Sigmoid colon (tissue), 4 donors: ENCODE measurements at regions not wholly inside any gene's neighbourhood (a gene's known extent, or its start where the extent isn't known, plus 50 kb on each side); places are given as distances from the start of the nearest gene placed in this dataset.

Source experiments
- CTCF ChIP-seq, 4 experiments: fragments of 450-650 bp in 3 of 4; fragments of 200-600 bp in 1 of 4; IDR thresholded peaks; one replicate each; pipeline ENCODE4 v1.5.1; 2016 to 2019; ENCODE audit warnings: antibody characterized with exemption in 4 of 4, mild to moderate bottlenecking in 3 of 4, moderate library complexity in 2 of 4
- EP300 ChIP-seq, 4 donors: sonication (generic); formaldehyde crosslinking; IDR thresholded peaks; one replicate each; pipeline ENCODE4 v1.6.1; 2017; ENCODE audit warnings: antibody characterized with exemption in 4 of 4
- POLR2A ChIP-seq, 2 donors: fragments of 450-650 bp; IDR thresholded peaks; one replicate each; pipeline ENCODE4 v1.6.1; 2016; ENCODE audit warnings: antibody characterized with exemption in 2 of 2, mild to moderate bottlenecking in 2 of 2, moderate library complexity in 2 of 2
- POLR2AphosphoS5 ChIP-seq, 4 donors: sonication (generic); formaldehyde crosslinking; IDR thresholded peaks; one replicate each; pipeline ENCODE4 v1.6.1; 2017; ENCODE audit warnings: antibody characterized with exemption in 4 of 4

GRCh38 chr11:45024846-45025588 is 74.3 kb upstream of the TP53I11 start:
- TF ChIP-seq CTCF (IDR thresholded peaks at IDR 0.05) = no peak
- TF ChIP-seq POLR2A (IDR thresholded peaks at IDR 0.05) = no peak
- no peak for TF ChIP-seq POLR2AphosphoS5 (IDR thresholded peaks at IDR 0.05)
- TF ChIP-seq EP300 (IDR thresholded peaks at IDR 0.05) = no peak
